PC-9 (cell line): ENCODE measurements at regions not wholly inside any gene's neighbourhood (a gene's known extent, or its start where the extent isn't known, plus 50 kb on each side); places are given as distances from the start of the nearest gene placed in this dataset.

ENCODE experiments used
- BruUV-seq: library from RNA; stranded (reverse); fragments of 400-500 nt; replicated peaks from 2 replicates; lab custom pipeline; 2021; lab: Mats Ljungman, UMichigan
- CTCF ChIA-PET: fragments of 300-600 bp; sonication (Branson Sonifier 250); formaldehyde crosslinking; loops from one replicate; lab custom pipeline; 2022; ENCODE audit warnings: antibody characterized with exemption; lab: Charles Lee
- POLR2A ChIA-PET: fragments of 300-600 bp; sonication (Branson Sonifier 250); formaldehyde crosslinking; loops from one replicate; lab custom pipeline; 2022; ENCODE audit warnings: antibody characterized with exemption; ENCODE audit not compliant: unreplicated experiment; lab: Charles Lee
- DNase-seq, 2 experiments: peaks; one replicate each; pipeline versions ENCODE4 v3.0.0 to v3.0.0-alpha.2; 2015 to 2022; ENCODE audit warnings: mixed read lengths in 1 of 2
- H2AFZ ChIP-seq: fragments of 200-600 bp; sonication (generic); 2 replicates; pipeline ENCODE4 v1.8.1; 2017; ENCODE audit warnings: antibody characterized with exemption
- H3F3A ChIP-seq: fragments of 200-600 bp; sonication (generic); 2 replicates; pipeline ENCODE4 v1.8.1; 2017; ENCODE audit warnings: antibody characterized with exemption, mild to moderate bottlenecking, low read depth; ENCODE audit not compliant: insufficient read depth
- H3K27ac ChIP-seq: fragments of 200-600 bp; sonication (generic); 2 replicates; pipeline ENCODE4 v1.6.1; 2016; ENCODE audit warnings: mixed run types
- H3K27me3 ChIP-seq: fragments of 200-600 bp; sonication (generic); 2 replicates; pipeline ENCODE4 v1.6.1; 2016; ENCODE audit warnings: low read depth, mixed run types; ENCODE audit not compliant: insufficient read depth
- H3K36me3 ChIP-seq: fragments of 200-600 bp; sonication (generic); 2 replicates; pipeline ENCODE4 v1.6.1; 2016; ENCODE audit warnings: low read depth, mixed run types
- H3K4me1 ChIP-seq: fragments of 200-600 bp; sonication (generic); replicated peaks from 2 replicates; pipeline ENCODE4 v1.6.1; 2016; ENCODE audit warnings: mixed run types; ENCODE audit not compliant: insufficient read depth
- H3K4me2 ChIP-seq: fragments of 200-600 bp; sonication (generic); 2 replicates; pipeline ENCODE4 v1.6.1; 2017; ENCODE audit warnings: mixed run types
- H3K4me3 ChIP-seq: fragments of 200-600 bp; sonication (generic); 2 replicates; pipeline ENCODE4 v1.6.1; 2016; ENCODE audit warnings: mixed run types
- H3K79me2 ChIP-seq: fragments of 200-600 bp; sonication (generic); 2 replicates; pipeline ENCODE4 v1.6.1; 2017; ENCODE audit warnings: low read depth, mixed run types
- H3K9me2 ChIP-seq: fragments of 200-600 bp; sonication (generic); 2 replicates; pipeline ENCODE4 v1.8.1; 2017; ENCODE audit warnings: mild to moderate bottlenecking; ENCODE audit not compliant: insufficient read depth
- H3K9me3 ChIP-seq: fragments of 200-600 bp; sonication (generic); 2 replicates; pipeline ENCODE4 v1.8.1; 2016; ENCODE audit warnings: low read depth; ENCODE audit not compliant: insufficient read depth
- H4K20me1 ChIP-seq: fragments of 200-600 bp; sonication (generic); 2 replicates; pipeline ENCODE4 v1.8.1; 2017; ENCODE audit not compliant: insufficient read depth
- EZH2 ChIP-seq: fragments of 200-600 bp; sonication (generic); IDR thresholded peaks from 2 replicates; pipeline ENCODE4 v1.8.0; 2017; ENCODE audit warnings: antibody characterized with exemption, low read depth
- intact Hi-C: fragments of 100-400 bp; cut with micrococcal nuclease; formaldehyde crosslinking; loops from one replicate; pipeline ENCODE4 v1.10.0; 2022; ENCODE audit not compliant: unreplicated experiment
- TF ChIP-seq, protein P1 (sequence below): fragments of 200-600 bp; sonication (generic); conservative IDR thresholded peaks from 2 replicates; pipeline ENCODE4 v1.6.1; 2017; ENCODE audit warnings: mixed run types, antibody characterized with exemption, mild to moderate bottlenecking, moderate library complexity

DNA sequence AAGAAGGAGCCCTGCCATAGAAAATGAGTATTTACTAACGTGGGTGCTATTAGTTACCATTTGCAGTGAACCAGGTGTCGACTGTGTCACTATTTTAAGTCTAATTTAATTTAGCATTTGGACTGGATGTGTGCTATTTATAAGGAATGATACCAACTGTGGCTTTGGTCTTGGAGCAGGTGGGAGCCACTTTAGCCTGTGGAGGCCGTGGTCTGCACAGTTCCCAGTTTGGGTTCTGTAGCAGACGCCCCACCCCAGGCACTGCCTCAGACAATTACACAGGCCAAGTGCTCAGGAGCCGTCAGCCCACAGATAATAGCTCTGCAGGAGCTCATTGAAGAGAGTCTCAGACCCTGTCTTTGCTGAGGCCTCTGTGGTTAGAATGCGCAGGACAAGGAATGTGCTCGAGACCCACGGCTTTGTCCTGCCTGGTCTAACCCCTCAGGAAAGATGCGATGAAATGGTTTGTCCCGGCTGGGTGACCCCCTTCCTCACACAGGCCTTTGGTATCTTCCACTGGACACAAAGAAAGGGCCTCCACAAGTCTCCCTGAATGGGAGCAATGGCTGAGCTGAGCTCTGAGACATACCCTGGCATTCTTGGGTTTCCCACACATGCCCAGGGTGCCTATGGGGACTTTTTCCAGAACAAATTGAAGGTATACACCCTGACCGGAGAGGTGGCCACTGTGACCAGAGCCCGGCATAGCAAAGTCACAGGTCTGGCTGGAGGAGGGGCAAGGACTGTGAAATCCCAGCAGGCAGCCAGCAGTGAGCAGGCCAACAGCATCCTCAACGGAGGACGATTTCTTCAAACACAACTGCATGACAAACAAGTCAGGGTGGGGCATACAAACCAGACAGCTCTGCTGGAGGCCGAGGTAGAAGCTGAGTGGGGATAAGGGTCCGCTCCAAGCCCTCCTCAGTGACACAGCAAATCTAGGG, 251.2 kb downstream of the ARHGAP12 start:
- DNase-seq: no peak
- BruUV-seq: no TSS peak
- H4K20me1 ChIP-seq: no peaks in the 10 kb centered on the region
- H3F3A ChIP-seq: no peaks in the 10 kb centered on the region
- H3K27me3 ChIP-seq: no peaks in the 10 kb centered on the region
- POLR2A ChIA-PET: no interaction called here
- no peaks in the 10 kb centered on the region for H3K36me3 ChIP-seq
- no peak overlapping the region for H3K27ac ChIP-seq
- CTCF ChIA-PET: interaction anchor here (0.5 kb wide), 1 partner anchor 92 kb away, joined by 8 read pairs; no protein-coding TSS in a partner anchor
- no peak overlapping the region for H2AFZ ChIP-seq
- no peaks in the 10 kb centered on the region for H3K9me2 ChIP-seq
- TF ChIP-seq EZH2: no peak
- TF ChIP-seq, protein P1, sequence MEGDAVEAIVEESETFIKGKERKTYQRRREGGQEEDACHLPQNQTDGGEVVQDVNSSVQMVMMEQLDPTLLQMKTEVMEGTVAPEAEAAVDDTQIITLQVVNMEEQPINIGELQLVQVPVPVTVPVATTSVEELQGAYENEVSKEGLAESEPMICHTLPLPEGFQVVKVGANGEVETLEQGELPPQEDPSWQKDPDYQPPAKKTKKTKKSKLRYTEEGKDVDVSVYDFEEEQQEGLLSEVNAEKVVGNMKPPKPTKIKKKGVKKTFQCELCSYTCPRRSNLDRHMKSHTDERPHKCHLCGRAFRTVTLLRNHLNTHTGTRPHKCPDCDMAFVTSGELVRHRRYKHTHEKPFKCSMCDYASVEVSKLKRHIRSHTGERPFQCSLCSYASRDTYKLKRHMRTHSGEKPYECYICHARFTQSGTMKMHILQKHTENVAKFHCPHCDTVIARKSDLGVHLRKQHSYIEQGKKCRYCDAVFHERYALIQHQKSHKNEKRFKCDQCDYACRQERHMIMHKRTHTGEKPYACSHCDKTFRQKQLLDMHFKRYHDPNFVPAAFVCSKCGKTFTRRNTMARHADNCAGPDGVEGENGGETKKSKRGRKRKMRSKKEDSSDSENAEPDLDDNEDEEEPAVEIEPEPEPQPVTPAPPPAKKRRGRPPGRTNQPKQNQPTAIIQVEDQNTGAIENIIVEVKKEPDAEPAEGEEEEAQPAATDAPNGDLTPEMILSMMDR: no peak
- H3K4me1 ChIP-seq: no peaks in the 10 kb centered on the region
- H3K79me2 ChIP-seq: no peaks in the 10 kb centered on the region
- no peak overlapping the region for H3K4me3 ChIP-seq
- intact Hi-C loops: no loop called here
- no peaks in the 10 kb centered on the region for H3K9me3 ChIP-seq
- H3K4me2 ChIP-seq: no peak overlapping the region

DNA sequence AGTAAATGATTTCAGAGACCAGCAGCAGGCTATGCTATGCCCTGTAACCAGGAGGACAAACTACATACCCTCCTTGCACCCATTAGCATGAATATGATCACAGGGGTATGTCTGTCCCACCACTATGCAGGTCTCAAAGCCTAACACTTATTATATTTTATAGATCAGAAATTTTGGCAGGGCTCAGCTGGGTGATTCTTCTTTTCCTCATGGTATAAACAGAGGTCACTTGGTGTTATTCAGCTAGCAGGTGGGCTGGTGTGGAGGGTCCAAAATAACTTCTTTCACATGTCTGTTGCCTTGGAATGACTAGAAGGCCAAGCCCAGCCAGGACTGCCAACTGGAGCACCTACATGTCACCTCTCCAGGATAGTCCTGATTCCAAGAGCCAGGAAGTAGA, 252.9 kb downstream of the ARHGAP12 start:
- POLR2A ChIA-PET: no interaction called here
- Histone ChIP-seq H3F3A (no peaks in the 10 kb centered on the region), H3K36me3 (no peaks in the 10 kb centered on the region), H3K4me1 (no peaks in the 10 kb centered on the region), H3K27me3 (no peaks in the 10 kb centered on the region), H3K9me3 (no peaks in the 10 kb centered on the region), H3K4me3 (no peak overlapping the region), H3K79me2 (no peaks in the 10 kb centered on the region), H3K27ac (no peak overlapping the region), H3K9me2 (no peaks in the 10 kb centered on the region), H3K4me2 (no peak overlapping the region), H4K20me1 (no peaks in the 10 kb centered on the region), H2AFZ (no peak overlapping the region)
- intact Hi-C loops: no loop called here
- TF ChIP-seq, protein P1: no peak
- no peak for TF ChIP-seq EZH2
- CTCF ChIA-PET: no interaction called here
- no peak for DNase-seq
- BruUV-seq: no TSS peak

DNA sequence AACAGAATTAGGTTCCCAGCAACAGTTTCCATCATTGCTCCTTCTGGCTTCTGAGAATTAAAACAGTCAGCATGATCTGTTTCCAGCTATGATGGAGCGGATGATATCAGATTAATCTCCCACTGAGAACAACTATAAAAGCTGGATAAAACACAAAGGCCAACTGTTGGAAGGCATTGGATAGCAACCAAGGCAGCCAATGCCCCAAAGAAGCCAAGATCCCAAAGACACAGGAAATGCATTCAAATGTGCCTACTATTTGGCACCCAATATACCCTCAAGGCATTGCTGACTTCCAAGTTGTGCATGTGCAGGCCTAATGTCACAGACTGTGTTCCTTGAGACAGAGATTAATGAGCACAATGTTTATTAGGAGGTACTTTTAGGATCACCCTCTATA, 259.3 kb downstream of the ARHGAP12 start:
- intact Hi-C loops: no loop called here
- ChIA-PET POLR2A (no interaction called here), CTCF (no interaction called here)
- Histone ChIP-seq H3K9me3 (no peaks in the 10 kb centered on the region), H4K20me1 (no peaks in the 10 kb centered on the region), H3K4me2 (no peak overlapping the region), H3K79me2 (no peaks in the 10 kb centered on the region), H3K36me3 (no peaks in the 10 kb centered on the region), H3K4me1 (no peaks in the 10 kb centered on the region), H3F3A (no peaks in the 10 kb centered on the region), H2AFZ (no peak overlapping the region), H3K4me3 (no peak overlapping the region), H3K27me3 (no peaks in the 10 kb centered on the region), H3K27ac (no peak overlapping the region), H3K9me2 (no peaks in the 10 kb centered on the region)
- no peak for TF ChIP-seq EZH2
- TF ChIP-seq, protein P1: no peak
- no peak for DNase-seq
- BruUV-seq: no TSS peak
